GM18909 (cell line): ENCODE measurements at regions not wholly inside any gene's neighbourhood (a gene's known extent, or its start where the extent isn't known, plus 50 kb on each side); places are given as distances from the start of the nearest gene placed in this dataset.

ENCODE experiments used
- ATAC-seq: cut with Tn5 transposase; IDR thresholded peaks from one replicate; pipeline ENCODE4 v1.9.1; 2021; ENCODE audit warnings: mild to moderate bottlenecking; ENCODE audit not compliant: unreplicated experiment, poor library complexity

- ATAC-seq = no peak
These were observed 59.8 kb upstream of the FHIT start for GRCh38 chr3:61311044-61311443.

GRCh38 chr3:61315871-61316270 is 64.6 kb upstream of the FHIT start:
- ATAC-seq = no peak

- ATAC-seq = no peak
These were observed 71.8 kb upstream of the FHIT start for GRCh38 chr3:61323094-61323493.

GRCh38 chr3:61331929-61332552 is 80.8 kb upstream of the FHIT start:
- no peak for ATAC-seq

GRCh38 chr3:61333192-61333961 is 82.1 kb upstream of the FHIT start:
- ATAC-seq = no peak

GRCh38 chr3:61334783-61335182 is 83.5 kb upstream of the FHIT start:
- no peak for ATAC-seq

- no peak for ATAC-seq
These were observed 89.7 kb upstream of the FHIT start for GRCh38 chr3:61340931-61341461.

- no peak for ATAC-seq
These were observed 92.3 kb upstream of the FHIT start for GRCh38 chr3:61343543-61343942.

GRCh38 chr3:61345020-61345419 is 93.8 kb upstream of the FHIT start:
- no peak for ATAC-seq

GRCh38 chr3:61347981-61348380 is 96.7 kb upstream of the FHIT start:
- ATAC-seq = no peak

GRCh38 chr3:61349717-61350116 is 98.5 kb upstream of the FHIT start:
- ATAC-seq = no peak

- no peak for ATAC-seq
These were observed 99.6 kb upstream of the FHIT start for GRCh38 chr3:61350782-61351309.

GRCh38 chr3:61352306-61352705 is 101.1 kb upstream of the FHIT start:
- no peak for ATAC-seq

- ATAC-seq = no peak
These were observed 102.1 kb upstream of the FHIT start for GRCh38 chr3:61353382-61353781.

GRCh38 chr3:61354604-61355003 is 103.4 kb upstream of the FHIT start:
- ATAC-seq = peak; percentile 31

- ATAC-seq = no peak
These were observed 105.4 kb upstream of the FHIT start for GRCh38 chr3:61356685-61357084.

GRCh38 chr3:61357902-61358301 is 106.7 kb upstream of the FHIT start:
- peak; percentile 2 for ATAC-seq

GRCh38 chr3:61358364-61358763 is 107.1 kb upstream of the FHIT start:
- ATAC-seq = peak; percentile 100

- no peak for ATAC-seq
These were observed 109.2 kb upstream of the FHIT start for GRCh38 chr3:61360297-61360965.

- ATAC-seq = no peak
These were observed 118.4 kb upstream of the FHIT start for GRCh38 chr3:61369678-61370077.

GRCh38 chr3:61371123-61371522 is 119.9 kb upstream of the FHIT start:
- ATAC-seq = peak; percentile 67
